ENCODE measurements at regions not wholly inside any gene's neighbourhood (a gene's known extent, or its start where the extent isn't known, plus 50 kb on each side); places are given as distances from the start of the nearest gene placed in this dataset.

GRCh38 chr2:71816815-71817214 lies 330.8 kb downstream of the CYP26B1 start:
- TF ChIP-seq CTCF (IDR thresholded peaks at IDR 0.05): no peak
- no peak for TF ChIP-seq EP300 (IDR thresholded peaks at IDR 0.05)
- TF ChIP-seq POLR2A (IDR thresholded peaks at IDR 0.05): no peak
- no peak for TF ChIP-seq POLR2AphosphoS5 (IDR thresholded peaks at IDR 0.05)
